ENCODE measurements at regions not wholly inside any gene's neighbourhood (a gene's known extent, or its start where the extent isn't known, plus 50 kb on each side); places are given as distances from the start of the nearest gene placed in this dataset.

- TF ChIP-seq CTCF (IDR thresholded peaks at IDR 0.05) (no peak), POLR2A (IDR thresholded peaks at IDR 0.05) (no peak)
These were observed 151.4 kb downstream of the CHRM3 start for GRCh38 chr1:239537795-239538194.

Measured in right lobe of liver (tissue), 4 donors.